A549 (cell line): ENCODE measurements at regions not wholly inside any gene's neighbourhood (a gene's known extent, or its start where the extent isn't known, plus 50 kb on each side); places are given as distances from the start of the nearest gene placed in this dataset.

Experiments
- CBX2 ChIP-seq: fragments of 200-600 bp; sonication (generic); IDR thresholded peaks from 2 replicates; pipeline ENCODE4 v1.6.1; 2016; ENCODE audit warnings: low read depth, mild to moderate bottlenecking, borderline replicate concordance
- CTCF ChIP-seq: fragments of >200 bp; sonication (Bioruptor Twin); formaldehyde crosslinking; IDR thresholded peaks from 3 replicates; pipeline ENCODE4 v1.5.1; 2016
- KDM1A ChIP-seq: fragments of 200-600 bp; sonication (generic); IDR thresholded peaks from 2 replicates; pipeline ENCODE4 v1.6.1; 2016; ENCODE audit warnings: low read depth, mild to moderate bottlenecking
- MAFK ChIP-seq: fragments of 450-650 bp; IDR thresholded peaks from 2 replicates; pipeline ENCODE4 v1.6.1; 2014; ENCODE audit not compliant: partially characterized antibody
- MAX ChIP-seq: IDR thresholded peaks from 2 replicates; pipeline ENCODE4 v1.6.1; 2012
- MYC ChIP-seq: IDR thresholded peaks from 2 replicates; pipeline ENCODE4 v1.6.1; 2012; ENCODE audit warnings: mild to moderate bottlenecking, inconsistent platforms, low read length, improper control_type of control experiment, borderline replicate concordance
- POLR2A ChIP-seq: IDR thresholded peaks from 2 replicates; pipeline ENCODE4 v1.6.1; 2012; ENCODE audit warnings: mild to moderate bottlenecking, low read length
- RAD21 ChIP-seq, 2 experiments: fragments of >200 bp in 1 of 2; sonication (Bioruptor Twin) in 1 of 2; formaldehyde crosslinking in 1 of 2; IDR thresholded peaks in 1 of 2; conservative IDR thresholded peaks in 1 of 2; 2 replicates in 1 of 2; 3 replicates in 1 of 2; pipeline ENCODE4 v1.6.1; 2012 to 2018; ENCODE audit warnings: inconsistent platforms in 1 of 2
- RCOR1 ChIP-seq: fragments of 150-350 bp; IDR thresholded peaks from 2 replicates; pipeline ENCODE4 v1.6.1; 2014; ENCODE audit warnings: antibody characterized with exemption, low read length, low read depth
- USF2 ChIP-seq: fragments of 450-650 bp; IDR thresholded peaks from 2 replicates; pipeline ENCODE4 v1.6.1; 2014; ENCODE audit warnings: antibody characterized with exemption

- TF ChIP-seq KDM1A, result no peak
- TF ChIP-seq RAD21 (conservative IDR thresholded peaks at IDR 0.05 in 1 of 2, IDR thresholded peaks at IDR 0.05 in 1 of 2), result no peak
- no peak for TF ChIP-seq CTCF
- no peak for TF ChIP-seq POLR2A
- no peak for TF ChIP-seq CBX2
- no peak for TF ChIP-seq USF2
- TF ChIP-seq MAFK, result no peak
- TF ChIP-seq MAX, result no peak
- no peak for TF ChIP-seq MYC
- TF ChIP-seq RCOR1, result no peak
Measured at GRCh38 chr3:181616088-181617070, 95.3 kb upstream of the SOX2 start.
